Right atrium auricular region (tissue), 2 donors: ENCODE measurements at regions not wholly inside any gene's neighbourhood (a gene's known extent, or its start where the extent isn't known, plus 50 kb on each side); places are given as distances from the start of the nearest gene placed in this dataset.
A peak's percentile ranks its signal among the peaks of the same experiment; 100 is the strongest.

ENCODE experiments used
- DNase-seq: peaks from one replicate; pipeline ENCODE4 v3.0.0-alpha.2; 2019; ENCODE audit warnings: low spot score
- H3K27ac ChIP-seq, 2 donors: fragments of 200-600 bp; sonication (generic); 1 replicate in 1 of 2; 2 replicates in 1 of 2; pipeline ENCODE4 v1.5.1; 2016 to 2019
- H3K27me3 ChIP-seq, 2 donors: fragments of 200-600 bp; sonication (generic); one replicate each; pipeline versions ENCODE4 v1.5.1 to v1.6.0; 2017 to 2019
- H3K36me3 ChIP-seq: fragments of 200-600 bp; sonication (generic); one replicate; pipeline ENCODE4 v1.5.1; 2016
- H3K4me1 ChIP-seq, 2 donors: fragments of 200-600 bp; sonication (generic); one replicate each; pipeline versions ENCODE4 v1.5.1 to v1.6.0; 2017 to 2019
- H3K4me3 ChIP-seq, 2 donors: fragments of 200-600 bp; sonication (generic); 1 replicate in 1 of 2; 2 replicates in 1 of 2; pipeline ENCODE4 v1.5.1; 2017 to 2019; ENCODE audit warnings: mild to moderate bottlenecking in 1 of 2, moderate library complexity in 1 of 2
- H3K9me3 ChIP-seq, 2 donors: fragments of 200-600 bp; sonication (generic); one replicate each; pipeline ENCODE4 v1.5.1; 2019
- TF ChIP-seq, protein P1 (sequence below), 2 donors: fragments of 200-600 bp; sonication (generic); IDR thresholded peaks; one replicate each; pipeline ENCODE4 v1.5.1; 2019; ENCODE audit warnings: antibody characterized with exemption in 2 of 2

GRCh38 chr10:26621243-26621888, 76.1 kb upstream of the PDSS1 start:
- no peak overlapping the region for H3K4me3 ChIP-seq
- no peak overlapping the region for H3K27ac ChIP-seq
- TF ChIP-seq, protein P1, sequence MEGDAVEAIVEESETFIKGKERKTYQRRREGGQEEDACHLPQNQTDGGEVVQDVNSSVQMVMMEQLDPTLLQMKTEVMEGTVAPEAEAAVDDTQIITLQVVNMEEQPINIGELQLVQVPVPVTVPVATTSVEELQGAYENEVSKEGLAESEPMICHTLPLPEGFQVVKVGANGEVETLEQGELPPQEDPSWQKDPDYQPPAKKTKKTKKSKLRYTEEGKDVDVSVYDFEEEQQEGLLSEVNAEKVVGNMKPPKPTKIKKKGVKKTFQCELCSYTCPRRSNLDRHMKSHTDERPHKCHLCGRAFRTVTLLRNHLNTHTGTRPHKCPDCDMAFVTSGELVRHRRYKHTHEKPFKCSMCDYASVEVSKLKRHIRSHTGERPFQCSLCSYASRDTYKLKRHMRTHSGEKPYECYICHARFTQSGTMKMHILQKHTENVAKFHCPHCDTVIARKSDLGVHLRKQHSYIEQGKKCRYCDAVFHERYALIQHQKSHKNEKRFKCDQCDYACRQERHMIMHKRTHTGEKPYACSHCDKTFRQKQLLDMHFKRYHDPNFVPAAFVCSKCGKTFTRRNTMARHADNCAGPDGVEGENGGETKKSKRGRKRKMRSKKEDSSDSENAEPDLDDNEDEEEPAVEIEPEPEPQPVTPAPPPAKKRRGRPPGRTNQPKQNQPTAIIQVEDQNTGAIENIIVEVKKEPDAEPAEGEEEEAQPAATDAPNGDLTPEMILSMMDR (IDR thresholded peaks at IDR 0.05), result no peak
- H3K27me3 ChIP-seq, result no peaks in the 10 kb centered on the region
- no peaks in the 10 kb centered on the region for H3K36me3 ChIP-seq
- no peaks in the 10 kb centered on the region for H3K9me3 ChIP-seq
- H3K4me1 ChIP-seq, result no peaks in the 10 kb centered on the region
- DNase-seq, result no peak

GRCh38 chr10:26621889-26622711, 75.4 kb upstream of the PDSS1 start:
- H3K36me3 ChIP-seq, result no peaks in the 10 kb centered on the region
- H3K9me3 ChIP-seq, result no peaks in the 10 kb centered on the region
- no peaks in the 10 kb centered on the region for H3K27me3 ChIP-seq
- no peaks in the 10 kb centered on the region for H3K4me1 ChIP-seq
- TF ChIP-seq, protein P1 (IDR thresholded peaks at IDR 0.05), result no peak
- peak overlapping the region in 1 of 2 donors; percentile 34 for H3K4me3 ChIP-seq
- DNase-seq, result peak; percentile 67
- H3K27ac ChIP-seq, result no peak overlapping the region

DNA sequence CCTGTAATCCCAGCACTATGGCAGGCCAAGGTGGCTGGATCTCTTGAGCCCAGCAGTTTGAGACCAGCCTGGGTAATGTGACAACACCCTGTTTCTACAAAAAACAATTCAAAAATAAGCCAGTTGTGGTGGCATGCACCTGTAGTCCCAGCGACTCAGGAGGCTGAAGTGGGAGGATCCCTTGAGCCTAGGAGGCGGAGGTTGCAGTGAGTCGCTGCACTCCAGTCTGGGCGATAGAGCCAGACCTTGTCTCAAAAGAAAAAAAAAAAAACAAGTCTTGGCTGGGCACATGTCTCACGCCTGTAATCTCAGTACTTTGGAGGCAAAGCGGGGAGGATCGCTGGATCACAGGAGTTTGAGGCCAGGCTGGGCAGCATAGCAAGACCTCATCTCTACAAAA, 74.6 kb upstream of the PDSS1 start:
- H3K27ac ChIP-seq, result no peak overlapping the region
- H3K4me3 ChIP-seq, result no peak overlapping the region
- TF ChIP-seq, protein P1 (IDR thresholded peaks at IDR 0.05), result no peak
- no peak for DNase-seq
- no peaks in the 10 kb centered on the region for H3K27me3 ChIP-seq
- H3K4me1 ChIP-seq, result no peaks in the 10 kb centered on the region
- H3K36me3 ChIP-seq, result no peaks in the 10 kb centered on the region
- H3K9me3 ChIP-seq, result no peaks in the 10 kb centered on the region

DNA sequence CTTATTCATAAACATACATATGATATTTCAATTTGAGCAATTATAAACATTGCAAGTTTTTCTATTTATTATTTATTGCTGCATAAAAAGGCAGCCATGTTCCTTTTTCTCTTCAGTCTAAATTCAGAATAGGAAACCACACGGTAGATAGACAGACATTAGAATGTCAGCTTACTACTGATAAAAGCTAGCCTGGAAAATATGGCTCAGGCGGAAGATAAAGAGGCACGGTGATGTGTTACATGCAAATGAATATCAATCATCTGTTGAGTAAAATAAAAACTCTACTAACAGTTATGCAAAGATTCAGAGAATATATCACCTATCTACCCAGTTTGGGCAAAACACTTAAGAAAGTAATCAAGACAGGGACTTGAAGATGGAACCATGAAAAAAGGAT, 73.5 kb upstream of the PDSS1 start:
- Histone ChIP-seq H3K36me3 (no peaks in the 10 kb centered on the region), H3K27me3 (no peaks in the 10 kb centered on the region), H3K4me3 (no peak overlapping the region), H3K4me1 (no peaks in the 10 kb centered on the region), H3K27ac (no peak overlapping the region), H3K9me3 (no peaks in the 10 kb centered on the region)
- TF ChIP-seq, protein P1 (IDR thresholded peaks at IDR 0.05), result no peak
- DNase-seq, result no peak

GRCh38 chr10:26626066-26626465, 71.4 kb upstream of the PDSS1 start:
- Histone ChIP-seq H3K27me3 (no peaks in the 10 kb centered on the region), H3K4me1 (no peaks in the 10 kb centered on the region), H3K27ac (no peak overlapping the region), H3K9me3 (no peaks in the 10 kb centered on the region), H3K4me3 (no peak overlapping the region), H3K36me3 (no peaks in the 10 kb centered on the region)
- DNase-seq, result no peak
- TF ChIP-seq, protein P1 (IDR thresholded peaks at IDR 0.05), result no peak
